ENCODE measurements at regions not wholly inside any gene's neighbourhood (a gene's known extent, or its start where the extent isn't known, plus 50 kb on each side); places are given as distances from the start of the nearest gene placed in this dataset.

- H3K27ac Mint-ChIP-seq, result no peak overlapping the region
- peaks cover 18% of the 10 kb centered on the region for H3K4me1 Mint-ChIP-seq
- H4K20me1 ChIP-seq (replicated peaks; ENCODE audit: insufficient read depth), result no peaks in the 10 kb centered on the region
- no peaks in the 10 kb centered on the region for H3K27me3 ChIP-seq (ENCODE audit: insufficient read depth)
- TF ChIP-seq ZNF331 (CRISPR knock-in tag; IDR thresholded peaks at IDR 0.05; ENCODE audit: low read depth), result no peak
- no peak for TF ChIP-seq NANOG (IDR thresholded peaks at IDR 0.05; ENCODE audit: borderline replicate concordance)
- TF ChIP-seq EZH2phosphoT487 (IDR thresholded peaks at IDR 0.05; ENCODE audit: unreplicated experiment), result no peak
- TF ChIP-seq, protein P1, sequence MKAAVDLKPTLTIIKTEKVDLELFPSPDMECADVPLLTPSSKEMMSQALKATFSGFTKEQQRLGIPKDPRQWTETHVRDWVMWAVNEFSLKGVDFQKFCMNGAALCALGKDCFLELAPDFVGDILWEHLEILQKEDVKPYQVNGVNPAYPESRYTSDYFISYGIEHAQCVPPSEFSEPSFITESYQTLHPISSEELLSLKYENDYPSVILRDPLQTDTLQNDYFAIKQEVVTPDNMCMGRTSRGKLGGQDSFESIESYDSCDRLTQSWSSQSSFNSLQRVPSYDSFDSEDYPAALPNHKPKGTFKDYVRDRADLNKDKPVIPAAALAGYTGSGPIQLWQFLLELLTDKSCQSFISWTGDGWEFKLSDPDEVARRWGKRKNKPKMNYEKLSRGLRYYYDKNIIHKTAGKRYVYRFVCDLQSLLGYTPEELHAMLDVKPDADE (IDR thresholded peaks at IDR 0.05), result no peak
- no peak for TF ChIP-seq STAT1 (IDR thresholded peaks at IDR 0.05; ENCODE audit: unreplicated experiment)
- TF ChIP-seq ZNF114 (CRISPR knock-in tag; IDR thresholded peaks at IDR 0.05), result no peak
- TF ChIP-seq, protein P2, sequence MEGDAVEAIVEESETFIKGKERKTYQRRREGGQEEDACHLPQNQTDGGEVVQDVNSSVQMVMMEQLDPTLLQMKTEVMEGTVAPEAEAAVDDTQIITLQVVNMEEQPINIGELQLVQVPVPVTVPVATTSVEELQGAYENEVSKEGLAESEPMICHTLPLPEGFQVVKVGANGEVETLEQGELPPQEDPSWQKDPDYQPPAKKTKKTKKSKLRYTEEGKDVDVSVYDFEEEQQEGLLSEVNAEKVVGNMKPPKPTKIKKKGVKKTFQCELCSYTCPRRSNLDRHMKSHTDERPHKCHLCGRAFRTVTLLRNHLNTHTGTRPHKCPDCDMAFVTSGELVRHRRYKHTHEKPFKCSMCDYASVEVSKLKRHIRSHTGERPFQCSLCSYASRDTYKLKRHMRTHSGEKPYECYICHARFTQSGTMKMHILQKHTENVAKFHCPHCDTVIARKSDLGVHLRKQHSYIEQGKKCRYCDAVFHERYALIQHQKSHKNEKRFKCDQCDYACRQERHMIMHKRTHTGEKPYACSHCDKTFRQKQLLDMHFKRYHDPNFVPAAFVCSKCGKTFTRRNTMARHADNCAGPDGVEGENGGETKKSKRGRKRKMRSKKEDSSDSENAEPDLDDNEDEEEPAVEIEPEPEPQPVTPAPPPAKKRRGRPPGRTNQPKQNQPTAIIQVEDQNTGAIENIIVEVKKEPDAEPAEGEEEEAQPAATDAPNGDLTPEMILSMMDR (conservative IDR thresholded peaks at IDR 0.05; ENCODE audit: low read depth in 2 of 2), result no peak
- TF ChIP-seq, protein P3, sequence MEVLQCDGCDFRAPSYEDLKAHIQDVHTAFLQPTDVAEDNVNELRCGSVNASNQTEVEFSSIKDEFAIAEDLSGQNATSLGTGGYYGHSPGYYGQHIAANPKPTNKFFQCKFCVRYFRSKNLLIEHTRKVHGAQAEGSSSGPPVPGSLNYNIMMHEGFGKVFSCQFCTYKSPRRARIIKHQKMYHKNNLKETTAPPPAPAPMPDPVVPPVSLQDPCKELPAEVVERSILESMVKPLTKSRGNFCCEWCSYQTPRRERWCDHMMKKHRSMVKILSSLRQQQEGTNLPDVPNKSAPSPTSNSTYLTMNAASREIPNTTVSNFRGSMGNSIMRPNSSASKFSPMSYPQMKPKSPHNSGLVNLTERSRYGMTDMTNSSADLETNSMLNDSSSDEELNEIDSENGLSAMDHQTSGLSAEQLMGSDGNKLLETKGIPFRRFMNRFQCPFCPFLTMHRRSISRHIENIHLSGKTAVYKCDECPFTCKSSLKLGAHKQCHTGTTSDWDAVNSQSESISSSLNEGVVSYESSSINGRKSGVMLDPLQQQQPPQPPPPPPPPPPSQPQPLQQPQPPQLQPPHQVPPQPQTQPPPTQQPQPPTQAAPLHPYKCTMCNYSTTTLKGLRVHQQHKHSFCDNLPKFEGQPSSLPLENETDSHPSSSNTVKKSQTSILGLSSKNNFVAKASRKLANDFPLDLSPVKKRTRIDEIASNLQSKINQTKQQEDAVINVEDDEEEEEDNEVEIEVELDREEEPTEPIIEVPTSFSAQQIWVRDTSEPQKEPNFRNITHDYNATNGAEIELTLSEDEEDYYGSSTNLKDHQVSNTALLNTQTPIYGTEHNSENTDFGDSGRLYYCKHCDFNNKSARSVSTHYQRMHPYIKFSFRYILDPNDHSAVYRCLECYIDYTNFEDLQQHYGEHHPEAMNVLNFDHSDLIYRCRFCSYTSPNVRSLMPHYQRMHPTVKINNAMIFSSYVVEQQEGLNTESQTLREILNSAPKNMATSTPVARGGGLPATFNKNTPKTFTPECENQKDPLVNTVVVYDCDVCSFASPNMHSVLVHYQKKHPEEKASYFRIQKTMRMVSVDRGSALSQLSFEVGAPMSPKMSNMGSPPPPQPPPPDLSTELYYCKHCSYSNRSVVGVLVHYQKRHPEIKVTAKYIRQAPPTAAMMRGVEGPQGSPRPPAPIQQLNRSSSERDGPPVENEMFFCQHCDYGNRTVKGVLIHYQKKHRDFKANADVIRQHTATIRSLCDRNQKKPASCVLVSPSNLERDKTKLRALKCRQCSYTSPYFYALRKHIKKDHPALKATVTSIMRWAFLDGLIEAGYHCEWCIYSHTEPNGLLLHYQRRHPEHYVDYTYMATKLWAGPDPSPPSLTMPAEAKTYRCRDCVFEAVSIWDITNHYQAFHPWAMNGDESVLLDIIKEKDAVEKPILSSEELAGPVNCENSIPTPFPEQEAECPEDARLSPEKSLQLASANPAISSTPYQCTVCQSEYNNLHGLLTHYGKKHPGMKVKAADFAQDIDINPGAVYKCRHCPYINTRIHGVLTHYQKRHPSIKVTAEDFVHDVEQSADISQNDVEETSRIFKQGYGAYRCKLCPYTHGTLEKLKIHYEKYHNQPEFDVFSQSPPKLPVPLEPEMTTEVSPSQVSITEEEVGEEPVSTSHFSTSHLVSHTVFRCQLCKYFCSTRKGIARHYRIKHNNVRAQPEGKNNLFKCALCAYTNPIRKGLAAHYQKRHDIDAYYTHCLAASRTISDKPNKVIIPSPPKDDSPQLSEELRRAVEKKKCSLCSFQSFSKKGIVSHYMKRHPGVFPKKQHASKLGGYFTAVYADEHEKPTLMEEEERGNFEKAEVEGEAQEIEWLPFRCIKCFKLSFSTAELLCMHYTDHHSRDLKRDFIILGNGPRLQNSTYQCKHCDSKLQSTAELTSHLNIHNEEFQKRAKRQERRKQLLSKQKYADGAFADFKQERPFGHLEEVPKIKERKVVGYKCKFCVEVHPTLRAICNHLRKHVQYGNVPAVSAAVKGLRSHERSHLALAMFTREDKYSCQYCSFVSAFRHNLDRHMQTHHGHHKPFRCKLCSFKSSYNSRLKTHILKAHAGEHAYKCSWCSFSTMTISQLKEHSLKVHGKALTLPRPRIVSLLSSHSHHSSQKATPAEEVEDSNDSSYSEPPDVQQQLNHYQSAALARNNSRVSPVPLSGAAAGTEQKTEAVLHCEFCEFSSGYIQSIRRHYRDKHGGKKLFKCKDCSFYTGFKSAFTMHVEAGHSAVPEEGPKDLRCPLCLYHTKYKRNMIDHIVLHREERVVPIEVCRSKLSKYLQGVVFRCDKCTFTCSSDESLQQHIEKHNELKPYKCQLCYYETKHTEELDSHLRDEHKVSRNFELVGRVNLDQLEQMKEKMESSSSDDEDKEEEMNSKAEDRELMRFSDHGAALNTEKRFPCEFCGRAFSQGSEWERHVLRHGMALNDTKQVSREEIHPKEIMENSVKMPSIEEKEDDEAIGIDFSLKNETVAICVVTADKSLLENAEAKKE (CRISPR knock-in tag; IDR thresholded peaks at IDR 0.05), result no peak
- TF ChIP-seq EZH2 (IDR thresholded peaks at IDR 0.05; ENCODE audit: low read depth, unreplicated experiment), result no peak
- TF ChIP-seq, protein P4, sequence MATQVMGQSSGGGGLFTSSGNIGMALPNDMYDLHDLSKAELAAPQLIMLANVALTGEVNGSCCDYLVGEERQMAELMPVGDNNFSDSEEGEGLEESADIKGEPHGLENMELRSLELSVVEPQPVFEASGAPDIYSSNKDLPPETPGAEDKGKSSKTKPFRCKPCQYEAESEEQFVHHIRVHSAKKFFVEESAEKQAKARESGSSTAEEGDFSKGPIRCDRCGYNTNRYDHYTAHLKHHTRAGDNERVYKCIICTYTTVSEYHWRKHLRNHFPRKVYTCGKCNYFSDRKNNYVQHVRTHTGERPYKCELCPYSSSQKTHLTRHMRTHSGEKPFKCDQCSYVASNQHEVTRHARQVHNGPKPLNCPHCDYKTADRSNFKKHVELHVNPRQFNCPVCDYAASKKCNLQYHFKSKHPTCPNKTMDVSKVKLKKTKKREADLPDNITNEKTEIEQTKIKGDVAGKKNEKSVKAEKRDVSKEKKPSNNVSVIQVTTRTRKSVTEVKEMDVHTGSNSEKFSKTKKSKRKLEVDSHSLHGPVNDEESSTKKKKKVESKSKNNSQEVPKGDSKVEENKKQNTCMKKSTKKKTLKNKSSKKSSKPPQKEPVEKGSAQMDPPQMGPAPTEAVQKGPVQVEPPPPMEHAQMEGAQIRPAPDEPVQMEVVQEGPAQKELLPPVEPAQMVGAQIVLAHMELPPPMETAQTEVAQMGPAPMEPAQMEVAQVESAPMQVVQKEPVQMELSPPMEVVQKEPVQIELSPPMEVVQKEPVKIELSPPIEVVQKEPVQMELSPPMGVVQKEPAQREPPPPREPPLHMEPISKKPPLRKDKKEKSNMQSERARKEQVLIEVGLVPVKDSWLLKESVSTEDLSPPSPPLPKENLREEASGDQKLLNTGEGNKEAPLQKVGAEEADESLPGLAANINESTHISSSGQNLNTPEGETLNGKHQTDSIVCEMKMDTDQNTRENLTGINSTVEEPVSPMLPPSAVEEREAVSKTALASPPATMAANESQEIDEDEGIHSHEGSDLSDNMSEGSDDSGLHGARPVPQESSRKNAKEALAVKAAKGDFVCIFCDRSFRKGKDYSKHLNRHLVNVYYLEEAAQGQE (IDR thresholded peaks at IDR 0.05; ENCODE audit: unreplicated experiment), result no peak
- TF ChIP-seq JUNB (IDR thresholded peaks at IDR 0.05; ENCODE audit: unreplicated experiment), result no peak
- no peak overlapping the region for H3K4me3 Mint-ChIP-seq
- no peaks in the 10 kb centered on the region for H3F3A ChIP-seq (replicated peaks; ENCODE audit: low read depth)
- no peak overlapping the region for H3K4me2 ChIP-seq
- H3K4me3 ChIP-seq, result no peak overlapping the region
- no peak overlapping the region for H3K27ac ChIP-seq (ENCODE audit: low read depth)
- no peaks in the 10 kb centered on the region for H3K36me3 ChIP-seq (ENCODE audit: insufficient read depth)
- H3K9me3 Mint-ChIP-seq, result peaks cover 11% of the 10 kb centered on the region
- peaks cover 5% of the 10 kb centered on the region; the same call in 2 of the 3 replicates for H3K36me3 Mint-ChIP-seq (ENCODE audit: low read depth)
- H3K9me2 ChIP-seq (ENCODE audit: insufficient read depth), result no peaks in the 10 kb centered on the region; the same call in 1 of the 2 replicates
- DNase-seq (ENCODE audit: low spot score), result no peak
- peaks cover 19% of the 10 kb centered on the region for H3K4me1 ChIP-seq (ENCODE audit: insufficient read depth)
- ATAC-seq, result no peak
- peaks cover 5% of the 10 kb centered on the region for H3K27me3 Mint-ChIP-seq (ENCODE audit: insufficient read depth, low read depth, poor library complexity)
- H3K79me2 ChIP-seq (replicated peaks; ENCODE audit: insufficient read depth), result no peaks in the 10 kb centered on the region
- no peak overlapping the region for H2AFZ ChIP-seq
Measured at GRCh38 chr15:95192923-95193322, 961.6 kb downstream of the MCTP2 start.
